Heart right ventricle (tissue), 16 donors: ENCODE measurements at regions not wholly inside any gene's neighbourhood (a gene's known extent, or its start where the extent isn't known, plus 50 kb on each side); places are given as distances from the start of the nearest gene placed in this dataset.

Experiments
- ATAC-seq, 8 donors: fragments of 200-7000 bp; cut with Tn5 transposase; one replicate each; pipeline ENCODE4 v1.9.1; 2020; ENCODE audit warnings: mild to moderate bottlenecking in 8 of 8, moderate library complexity in 8 of 8, moderate number of reproducible peaks in 1 of 8
- DNase-seq, 2 donors: peaks; one replicate each; pipeline ENCODE4 v3.0.0-alpha.2; 2020
- H3K27ac ChIP-seq, 10 donors: fragments of 200-600 bp; sonication (generic) in 2 of 10; one replicate each; pipeline versions ENCODE4 v1.5.0 to v1.8.0; 2020 to 2022; ENCODE audit warnings: mild to moderate bottlenecking in 3 of 10
- H3K27me3 ChIP-seq, 7 donors: fragments of 200-600 bp; one replicate each; pipeline ENCODE4 v1.8.0; 2021 to 2022; ENCODE audit warnings: mild to moderate bottlenecking in 2 of 7
- H3K36me3 ChIP-seq, 9 donors: fragments of 200-600 bp; sonication (generic) in 1 of 9; one replicate each; pipeline versions ENCODE4 v1.5.0 to v1.8.0; 2020 to 2022; ENCODE audit warnings: mild to moderate bottlenecking in 2 of 9
- H3K4me1 ChIP-seq, 9 donors: fragments of 200-600 bp; sonication (generic) in 1 of 9; one replicate each; pipeline versions ENCODE4 v1.5.0 to v1.8.0; 2020 to 2022; ENCODE audit warnings: mild to moderate bottlenecking in 4 of 9
- H3K4me3 ChIP-seq, 10 donors: fragments of 200-600 bp; sonication (generic) in 2 of 10; one replicate each; pipeline versions ENCODE4 v1.5.0 to v1.8.0; 2020 to 2022; ENCODE audit warnings: mild to moderate bottlenecking in 7 of 10, moderate library complexity in 2 of 10
- H3K9me3 ChIP-seq, 11 donors: fragments of 200-600 bp in 10 of 11; sonication (generic) in 2 of 11; one replicate each; pipeline versions ENCODE4 v1.5.0 to v1.8.0; 2013 to 2022; ENCODE audit warnings: mild to moderate bottlenecking in 2 of 11, control low read depth in 1 of 11, moderate library complexity in 1 of 11
- WGBS, 2 donors: extraction: QIAGEN DNeasy Blood & Tissue Kit; methylation state at CpG; one replicate each; pipeline ENCODE4 v1.1.7; 2013; ENCODE audit warnings: inconsistent platforms in 1 of 2; 5-methylcytosine and 5-hydroxymethylcytosine counted together
- intact Hi-C, 10 donors: fragments of 100-400 bp; cut with DNase I; formaldehyde crosslinking; loops; one replicate each; pipeline versions ENCODE4 v1.11.1 to v1.14.2; 2022
- TF ChIP-seq, protein P1 (sequence below), 9 donors: fragments of 200-600 bp; sonication (generic) in 2 of 9; IDR thresholded peaks; one replicate each; pipeline versions ENCODE4 v1.5.0 to v1.8.0; 2021 to 2022; ENCODE audit warnings: antibody characterized with exemption in 9 of 9, mild to moderate bottlenecking in 5 of 9, moderate library complexity in 1 of 9
- donor health status: Arrhythmogenic right ventricular cardiomyopathy.
- donor health status: ischemic (EF 13 %, LVEDD 7.1; RV severe dilation, severe dysfunction).
- donor health status: healthy with polysubstance abuse.
- donor health status: DM: no; HTN: yes; CAD: no.
- donor health status: DM: no; HTN: no; CAD: no.
- donor health status: ischemic (EF 25% LVEDD 6.9; RV normal size, moderate dysfunction).
- donor health status: ischemic (EF 25% LVEDD 5.7; RV mildly dilated, moderate dysfunction).
- donor health status: healthy.
- donor health status: DM: yes; HTN: yes; CAD: no.
- donor health status: Ischemic cardiomyopathy.
- donor health status: ischemic (EF 35%, LVEDD 5.7; RV mildly dilated, moderate dysfunction).
- donor health status: nonischemic (EF 11% LVEDD 7.7; RV severe dilation, severe dysfunction).
- donor health status: DM: yes; HTN: yes; CAD: no.
- donor health status: PGD.
- donor health status: ischemic (EF 29% LVEDD 5.4; RV normal size, mild dysfunction).
- donor health status: nonischemic (EF 23%, LVEDD 6.1; RV moderate dilation, normal function).

DNA sequence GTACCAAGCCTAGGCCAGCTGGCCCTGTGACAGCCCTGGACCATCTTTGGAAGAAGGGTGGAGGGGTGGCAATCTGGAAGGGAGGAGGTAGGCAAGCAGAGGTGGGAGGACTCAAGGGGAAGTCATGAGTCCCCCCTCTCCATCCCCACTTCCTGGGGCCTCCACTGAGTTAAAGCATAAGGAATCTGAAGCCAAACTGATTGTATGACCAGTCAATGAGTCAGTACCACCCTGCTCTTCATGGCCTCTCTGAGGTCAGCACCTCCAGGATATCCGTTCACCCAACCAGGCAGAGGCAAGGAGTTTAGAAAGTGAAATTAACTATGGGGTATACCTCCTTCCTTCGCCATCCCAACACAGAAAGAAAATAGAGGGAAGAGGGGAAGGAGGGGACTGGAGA is 272.7 kb downstream of the SOX9 start:
- no peak for ATAC-seq
- Histone ChIP-seq H3K9me3 (no peaks in the 10 kb centered on the region), H3K4me1 (peaks cover 0 to 6% (median 0%) of the 10 kb centered on the region in 9 donors), H3K27me3 (peaks cover 0 to 6% (median 0%) of the 10 kb centered on the region in 7 donors), H3K4me3 (no peak overlapping the region), H3K27ac (no peak overlapping the region), H3K36me3 (no peaks in the 10 kb centered on the region)
- no peak for DNase-seq
- TF ChIP-seq, protein P1, sequence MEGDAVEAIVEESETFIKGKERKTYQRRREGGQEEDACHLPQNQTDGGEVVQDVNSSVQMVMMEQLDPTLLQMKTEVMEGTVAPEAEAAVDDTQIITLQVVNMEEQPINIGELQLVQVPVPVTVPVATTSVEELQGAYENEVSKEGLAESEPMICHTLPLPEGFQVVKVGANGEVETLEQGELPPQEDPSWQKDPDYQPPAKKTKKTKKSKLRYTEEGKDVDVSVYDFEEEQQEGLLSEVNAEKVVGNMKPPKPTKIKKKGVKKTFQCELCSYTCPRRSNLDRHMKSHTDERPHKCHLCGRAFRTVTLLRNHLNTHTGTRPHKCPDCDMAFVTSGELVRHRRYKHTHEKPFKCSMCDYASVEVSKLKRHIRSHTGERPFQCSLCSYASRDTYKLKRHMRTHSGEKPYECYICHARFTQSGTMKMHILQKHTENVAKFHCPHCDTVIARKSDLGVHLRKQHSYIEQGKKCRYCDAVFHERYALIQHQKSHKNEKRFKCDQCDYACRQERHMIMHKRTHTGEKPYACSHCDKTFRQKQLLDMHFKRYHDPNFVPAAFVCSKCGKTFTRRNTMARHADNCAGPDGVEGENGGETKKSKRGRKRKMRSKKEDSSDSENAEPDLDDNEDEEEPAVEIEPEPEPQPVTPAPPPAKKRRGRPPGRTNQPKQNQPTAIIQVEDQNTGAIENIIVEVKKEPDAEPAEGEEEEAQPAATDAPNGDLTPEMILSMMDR (IDR thresholded peaks at IDR 0.05), result no peak
- intact Hi-C loops, result no loop called here
- 81 to 82% methylated on average over 2 of the region's 2 CpGs for WGBS, 2 donors

DNA sequence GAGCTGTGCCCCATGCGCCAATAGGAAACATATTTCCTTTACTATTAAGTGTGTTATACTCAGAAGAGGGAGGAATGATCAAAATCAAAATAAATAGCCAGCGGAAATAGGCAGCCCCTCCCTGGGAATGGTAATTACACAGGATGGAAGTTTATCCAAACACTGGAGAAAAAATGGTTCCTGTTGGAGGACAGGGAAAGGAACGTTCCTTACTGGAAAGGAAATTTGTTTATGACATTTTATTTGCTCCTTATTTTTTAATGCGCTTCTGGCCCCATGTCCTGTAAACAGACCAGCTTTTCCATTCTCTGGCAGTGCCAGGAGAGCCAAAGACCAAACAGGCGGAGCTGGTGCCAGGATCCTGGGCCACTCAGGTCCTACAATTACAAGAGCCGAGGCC is 273.7 kb downstream of the SOX9 start:
- peaks cover 0 to 6% (median 0%) of the 10 kb centered on the region in 7 donors for H3K27me3 ChIP-seq
- TF ChIP-seq, protein P1 (IDR thresholded peaks at IDR 0.05), result no peak
- H3K9me3 ChIP-seq, result no peaks in the 10 kb centered on the region
- H3K27ac ChIP-seq, result no peak overlapping the region
- H3K4me3 ChIP-seq, result no peak overlapping the region
- H3K36me3 ChIP-seq, result no peaks in the 10 kb centered on the region
- peaks cover 0 to 6% (median 0%) of the 10 kb centered on the region in 9 donors for H3K4me1 ChIP-seq
- DNase-seq, result no peak
- whole genome bisulfite sequencing, 2 donors, result 72 to 84% methylated on average over 6 of the region's 6 CpGs
- intact Hi-C loops, result no loop called here
- ATAC-seq, result no peak

DNA sequence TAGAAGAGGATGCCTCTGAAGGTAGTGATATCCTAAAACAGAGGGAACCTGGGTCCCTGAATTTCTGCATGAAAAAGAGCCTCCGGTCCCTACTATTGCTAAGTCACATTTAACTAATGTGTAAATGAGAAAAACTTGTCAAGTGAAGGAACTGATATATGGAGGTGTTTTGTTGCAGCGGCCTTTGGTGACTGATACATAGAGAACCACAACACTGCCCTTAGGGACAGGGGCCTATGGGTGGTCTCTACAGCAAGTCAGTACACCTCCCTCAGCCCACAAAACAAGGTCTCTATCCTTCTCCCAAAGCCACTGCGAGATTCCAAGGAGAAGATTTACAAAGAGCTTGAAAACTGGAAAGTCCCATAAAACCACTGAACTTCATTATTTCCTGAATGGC is 275.3 kb downstream of the SOX9 start:
- 96 to 100% methylated on average over 3 of the region's 3 CpGs for WGBS, 2 donors
- Histone ChIP-seq H3K9me3 (peaks cover 0 to 2% (median 0%) of the 10 kb centered on the region in 11 donors), H3K27me3 (peaks cover 0 to 6% (median 0%) of the 10 kb centered on the region in 7 donors), H3K4me3 (no peak overlapping the region), H3K4me1 (peaks cover 0 to 6% (median 0%) of the 10 kb centered on the region in 9 donors), H3K27ac (no peak overlapping the region), H3K36me3 (no peaks in the 10 kb centered on the region)
- intact Hi-C loops, result no loop called here
- no peak for DNase-seq
- ATAC-seq, result no peak
- TF ChIP-seq, protein P1 (IDR thresholded peaks at IDR 0.05), result no peak

DNA sequence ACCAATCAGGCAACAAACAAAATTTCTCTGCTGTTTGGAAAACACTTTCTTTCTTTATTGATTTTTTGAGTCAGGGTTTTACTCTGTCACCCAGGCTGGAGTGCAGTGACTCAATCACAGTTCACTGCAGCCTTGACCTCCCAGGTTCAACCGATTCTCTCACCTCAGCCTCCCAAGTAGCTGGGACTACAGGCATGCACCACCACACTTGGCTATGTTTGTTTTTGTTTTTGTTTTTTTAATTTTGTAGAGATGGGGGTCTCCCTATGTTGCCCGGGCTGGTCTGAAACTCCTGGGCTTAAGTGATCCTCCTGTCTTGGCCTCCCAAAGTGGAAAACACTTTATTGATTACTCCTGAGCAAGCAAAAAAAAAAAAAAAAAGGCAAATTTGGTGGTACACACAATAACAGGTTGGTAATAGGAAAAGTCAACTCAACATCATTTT is 276.4 kb downstream of the SOX9 start:
- ATAC-seq (no peak), DNase-seq (no peak)
- WGBS, 2 donors, result 82 to 83% methylated on average over 2 of the region's 2 CpGs
- intact Hi-C loops, result no loop called here
- TF ChIP-seq, protein P1 (IDR thresholded peaks at IDR 0.05), result no peak
- no peak overlapping the region for H3K27ac ChIP-seq
- no peak overlapping the region for H3K4me3 ChIP-seq
- peaks cover 0 to 10% (median 0%) of the 10 kb centered on the region in 7 donors for H3K27me3 ChIP-seq
- peaks cover 0 to 2% (median 0%) of the 10 kb centered on the region in 11 donors for H3K9me3 ChIP-seq
- H3K4me1 ChIP-seq, result peaks cover 0 to 6% (median 0%) of the 10 kb centered on the region in 9 donors
- no peaks in the 10 kb centered on the region for H3K36me3 ChIP-seq
